NOMO-1 treated with dmso at 0.1 percent for 144 hours (cell line): ENCODE measurements at regions not wholly inside any gene's neighbourhood (a gene's known extent, or its start where the extent isn't known, plus 50 kb on each side); places are given as distances from the start of the nearest gene placed in this dataset.

Experiments
- DNase-seq: peaks from one replicate; lab custom pipeline; 2025; ENCODE audit not compliant: unreplicated experiment; lab: John Stamatoyannopoulos, UW

DNA sequence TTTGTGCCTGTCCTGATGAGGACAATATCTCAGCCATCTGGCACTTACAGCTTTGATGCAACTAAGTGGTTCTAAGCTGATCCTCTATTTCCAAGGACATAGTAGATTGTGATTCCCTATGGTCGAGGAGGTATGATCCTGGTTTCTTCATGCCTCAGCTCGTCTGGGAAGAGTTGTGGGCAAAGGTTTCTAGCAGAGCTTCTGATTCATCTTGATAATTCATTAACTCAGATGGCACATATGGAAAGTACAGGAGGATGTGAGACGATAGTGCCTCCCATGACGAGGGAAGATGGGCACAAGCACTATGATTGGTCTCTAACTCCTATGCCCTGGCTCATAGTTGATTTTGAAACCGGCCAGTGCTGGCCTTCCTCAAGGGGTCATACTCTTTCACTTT is 334.2 kb upstream of the SEMA6D start:
- no peak for DNase-seq

DNA sequence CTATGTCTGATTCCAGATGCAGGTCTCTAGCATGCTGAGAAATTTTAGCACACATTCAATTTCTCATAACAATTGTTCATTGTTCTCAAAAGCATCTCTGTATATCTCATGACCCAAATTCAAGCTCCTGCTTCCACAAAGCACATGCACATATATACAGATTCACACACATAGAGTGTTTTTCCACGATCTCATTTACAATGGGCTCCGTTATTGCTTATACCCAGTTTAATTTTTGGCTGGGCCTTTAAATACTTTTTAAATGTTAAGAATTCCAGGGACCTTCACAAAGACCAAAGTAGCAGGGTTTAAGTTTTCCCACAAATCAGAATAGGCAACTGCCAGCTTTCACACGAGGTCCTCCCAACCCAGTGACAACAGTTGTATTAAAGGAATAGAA is 333.5 kb upstream of the SEMA6D start:
- no peak for DNase-seq

DNA sequence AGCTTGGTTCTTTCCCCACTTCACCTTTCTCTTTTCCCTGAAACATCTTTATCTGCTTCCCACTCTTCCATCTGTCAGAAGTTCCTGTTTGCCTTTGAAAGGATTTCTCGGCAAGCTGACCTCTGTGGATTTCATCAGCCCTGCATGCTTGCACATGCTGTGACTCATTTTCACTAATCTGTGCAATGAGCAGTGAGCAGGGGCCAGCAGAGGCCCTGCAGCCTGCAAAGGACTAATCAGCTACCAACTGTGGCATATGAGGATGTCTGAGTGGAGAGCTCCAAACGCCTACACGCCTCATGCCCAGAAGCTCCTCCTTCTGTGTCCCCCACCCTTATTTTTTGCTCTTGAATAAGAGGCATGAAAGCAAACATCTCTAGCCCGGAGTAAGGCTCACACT is 333.0 kb upstream of the SEMA6D start:
- DNase-seq, result no peak

DNA sequence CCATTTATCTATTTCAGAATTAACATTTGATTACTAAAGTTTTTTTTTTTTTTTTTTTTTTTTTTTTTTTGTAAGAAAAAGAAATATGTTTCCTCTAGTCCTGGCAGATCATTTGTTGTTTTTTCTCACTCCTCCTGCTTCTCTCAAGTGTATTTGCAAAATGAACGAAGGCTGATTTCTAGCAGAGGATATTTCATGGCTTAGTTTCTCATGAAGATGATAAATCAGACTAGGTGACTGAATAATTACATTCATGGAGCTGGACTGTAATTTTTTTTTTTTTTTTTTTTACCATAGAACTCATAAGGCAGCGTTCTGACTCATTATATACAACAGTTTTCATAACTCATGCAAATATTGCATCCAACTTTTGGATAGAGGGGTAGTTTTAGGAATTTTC is 332.5 kb upstream of the SEMA6D start:
- no peak for DNase-seq

DNA sequence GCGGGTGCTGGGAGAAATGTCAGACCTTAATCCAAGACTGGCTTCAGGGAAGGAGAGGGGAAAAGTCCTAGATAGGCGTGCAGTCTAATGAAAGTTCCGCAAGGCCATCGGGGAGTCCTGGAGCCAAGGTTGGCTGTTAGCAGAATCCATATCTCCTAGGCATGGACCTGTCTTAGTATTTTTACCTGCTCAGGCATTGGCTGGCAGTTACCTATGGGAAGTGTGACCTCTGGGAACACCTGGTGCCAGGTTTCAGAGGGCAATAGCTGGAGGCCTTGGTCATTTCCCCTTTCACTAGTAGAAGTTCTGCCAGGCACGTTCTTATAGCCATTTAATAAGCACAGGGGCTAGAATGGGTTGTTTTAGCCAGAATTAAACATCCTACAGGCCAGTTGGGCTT is 330.8 kb upstream of the SEMA6D start:
- DNase-seq, result no peak

DNA sequence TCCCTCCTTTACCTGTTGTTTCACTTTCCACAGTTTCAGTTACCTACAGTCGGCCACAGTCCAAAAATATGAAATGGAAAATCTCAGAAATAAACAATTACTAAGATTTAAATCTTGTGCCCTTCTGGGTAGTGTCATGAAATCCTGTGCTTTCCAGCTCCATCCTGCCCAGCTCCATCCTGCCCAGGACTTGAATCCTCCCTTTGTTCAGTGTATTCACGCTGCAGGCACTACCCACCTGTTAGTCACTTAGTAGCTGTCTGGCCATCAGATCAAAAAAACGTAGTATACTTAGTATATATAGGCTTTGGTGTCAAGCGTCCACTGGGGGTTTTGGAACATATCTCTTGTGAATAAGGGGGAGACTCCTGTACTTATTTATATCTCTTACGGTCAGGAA is 329.0 kb upstream of the SEMA6D start:
- no peak for DNase-seq

DNA sequence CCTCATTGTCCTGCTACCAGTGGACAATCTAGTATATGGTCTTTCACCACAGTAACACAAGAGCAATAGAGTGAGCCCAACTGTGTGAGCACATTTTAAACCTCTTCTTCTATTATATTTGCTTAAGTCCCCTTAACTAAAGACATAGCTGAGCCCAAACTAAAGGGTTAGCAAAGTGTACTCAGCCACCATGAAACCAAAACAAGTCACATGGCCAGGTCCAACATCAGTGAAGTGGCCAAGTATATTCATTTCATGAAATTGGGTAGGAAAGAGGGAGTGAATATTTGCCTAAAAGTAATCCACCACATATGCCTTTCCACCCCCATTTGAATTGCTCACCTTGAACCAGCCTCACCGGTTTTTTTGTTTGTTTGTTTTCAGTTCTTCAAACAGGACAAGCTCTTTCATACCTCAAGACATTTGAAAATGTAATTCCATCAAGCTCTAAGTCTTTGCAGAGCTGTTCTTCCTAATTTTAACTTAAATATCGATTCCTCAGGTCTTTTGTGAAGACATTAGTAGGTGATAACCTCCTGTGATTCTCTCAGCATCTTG is 327.0 kb upstream of the SEMA6D start:
- DNase-seq, result no peak

DNA sequence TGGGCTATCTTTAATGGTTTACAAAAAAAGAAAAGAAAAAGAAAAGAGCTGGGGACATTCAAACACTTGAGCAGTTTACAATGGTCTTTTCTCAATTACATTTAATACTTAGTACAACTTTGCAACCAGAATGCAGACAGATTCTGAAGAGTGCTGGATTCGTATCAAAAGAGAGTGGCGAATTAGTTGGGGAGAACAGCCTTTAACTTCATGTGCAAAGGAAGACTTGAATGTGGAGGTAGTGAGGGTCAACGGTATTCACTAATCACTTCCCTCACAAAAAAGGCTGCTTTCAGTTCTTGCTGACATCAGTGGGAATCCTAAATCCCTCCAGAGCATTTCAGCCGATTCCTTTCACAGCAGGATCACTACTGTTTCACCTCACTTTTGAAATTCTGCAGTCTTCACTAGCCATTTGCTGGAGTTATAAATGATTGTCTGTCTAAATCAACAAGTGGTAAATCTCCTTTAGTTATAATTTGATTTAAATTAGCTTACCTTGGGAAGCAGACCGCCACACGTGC is 323.0 kb upstream of the SEMA6D start:
- no peak for DNase-seq

DNA sequence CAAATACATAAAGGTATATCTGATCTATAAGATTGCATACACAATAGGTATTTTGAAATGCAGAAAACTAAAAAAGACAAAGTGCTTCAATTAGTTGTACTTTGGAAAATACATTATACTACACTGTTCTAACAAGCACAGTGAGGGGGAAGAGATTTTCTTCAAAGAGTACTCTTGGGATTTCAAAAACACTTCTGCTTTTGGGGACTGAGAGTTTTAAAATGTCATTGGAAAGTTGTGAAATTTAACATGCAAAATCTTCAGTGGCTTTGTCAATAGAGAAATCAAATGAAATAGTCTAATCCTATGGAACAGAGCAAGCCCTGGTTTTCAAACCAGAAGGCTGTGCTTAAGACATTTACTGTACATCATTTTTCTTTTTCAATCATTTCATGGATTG is 322.2 kb upstream of the SEMA6D start:
- DNase-seq, result peak; percentile 28

DNA sequence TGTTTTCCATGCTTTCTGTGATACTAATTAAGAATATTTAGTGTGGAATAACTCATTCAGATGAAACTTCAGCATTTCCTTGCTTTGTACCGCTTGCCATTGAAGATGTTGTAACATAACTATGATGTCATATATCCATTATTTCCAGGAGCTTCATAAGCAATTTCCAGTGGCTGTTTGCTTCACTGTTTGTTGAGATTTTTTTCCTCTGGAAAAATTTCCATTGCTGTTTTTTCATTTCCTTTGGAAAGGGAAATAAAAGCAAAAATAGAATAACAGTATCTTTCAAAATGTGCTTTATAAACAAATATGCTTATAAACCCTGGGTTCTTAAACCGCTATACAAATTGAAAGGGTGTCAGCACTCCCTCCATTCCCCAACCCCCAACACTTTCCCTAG is 319.6 kb upstream of the SEMA6D start:
- DNase-seq, result no peak

DNA sequence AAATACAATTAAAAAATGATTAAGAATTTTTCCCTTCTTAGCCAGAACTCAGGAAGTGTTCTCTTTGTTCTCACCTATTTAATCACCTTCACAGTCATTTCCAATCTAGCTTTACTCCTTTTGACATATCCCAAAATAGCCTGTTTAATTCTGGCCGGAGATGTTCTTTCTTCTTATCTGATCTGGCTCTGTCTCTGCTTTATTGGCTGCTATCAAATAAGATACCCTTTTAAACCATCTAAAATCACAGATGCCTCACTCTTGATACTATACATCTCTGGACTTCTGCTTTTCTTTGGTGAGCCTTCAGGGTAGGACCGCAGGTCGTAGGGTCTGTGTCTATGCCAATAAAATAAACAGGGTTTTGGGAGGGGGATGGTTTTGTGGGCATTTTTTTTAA is 319.2 kb upstream of the SEMA6D start:
- DNase-seq, result no peak

DNA sequence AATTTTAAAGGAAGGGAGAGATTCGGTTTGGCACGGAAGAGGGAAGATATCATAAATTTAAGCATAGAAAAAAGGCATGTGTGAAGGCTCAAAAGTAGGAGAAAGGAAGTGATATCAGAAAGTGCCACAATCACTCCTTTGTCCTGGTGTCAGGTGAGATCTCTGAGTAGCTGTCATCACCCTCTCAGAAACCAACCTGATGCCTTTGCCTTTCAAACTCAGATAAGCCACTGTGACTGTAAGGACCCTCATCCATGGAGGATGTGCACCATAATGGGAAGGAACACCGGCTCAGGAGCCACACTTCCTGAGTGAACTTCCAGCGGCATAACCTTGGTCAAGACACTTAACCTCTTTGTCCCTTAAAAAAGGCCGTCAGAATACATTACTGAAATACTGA is 318.7 kb upstream of the SEMA6D start:
- DNase-seq, result no peak

DNA sequence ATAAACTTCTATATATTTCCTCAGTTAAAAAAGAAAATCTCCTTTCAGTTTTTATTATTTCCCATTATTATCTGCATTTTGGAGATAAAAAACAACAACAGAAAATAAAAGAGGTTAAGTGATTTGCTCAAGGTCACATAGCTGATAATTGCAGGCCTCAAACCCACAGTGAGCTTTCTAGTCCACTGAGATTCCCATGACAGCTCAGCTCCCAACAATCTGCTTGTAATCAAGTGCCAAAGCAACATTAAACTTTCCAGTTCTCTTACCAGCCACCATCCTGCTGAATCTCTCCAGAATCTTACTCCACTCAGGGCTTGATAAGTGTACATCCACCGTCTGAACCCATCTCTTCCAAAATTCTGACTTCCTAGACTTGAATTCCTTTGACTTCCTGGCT is 318.2 kb upstream of the SEMA6D start:
- no peak for DNase-seq

DNA sequence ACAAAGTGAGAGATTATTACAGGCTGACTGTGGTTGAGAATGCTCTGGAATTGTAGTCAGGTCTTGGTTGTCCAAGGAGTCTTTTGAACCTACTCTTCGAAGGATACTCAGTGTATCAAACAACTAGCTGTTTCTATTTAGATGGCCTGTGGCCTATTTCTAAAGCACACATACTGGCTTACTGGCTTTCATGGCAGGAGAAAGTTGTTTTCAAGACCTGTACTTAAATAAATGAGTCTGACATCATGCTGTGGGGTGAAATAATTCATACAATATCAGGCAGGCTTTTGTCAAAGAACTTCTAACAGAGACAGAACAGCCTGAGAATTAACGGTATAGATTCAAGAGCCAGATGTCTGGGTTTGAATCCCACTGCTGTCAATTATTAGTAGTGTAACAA is 316.7 kb upstream of the SEMA6D start:
- no peak for DNase-seq

DNA sequence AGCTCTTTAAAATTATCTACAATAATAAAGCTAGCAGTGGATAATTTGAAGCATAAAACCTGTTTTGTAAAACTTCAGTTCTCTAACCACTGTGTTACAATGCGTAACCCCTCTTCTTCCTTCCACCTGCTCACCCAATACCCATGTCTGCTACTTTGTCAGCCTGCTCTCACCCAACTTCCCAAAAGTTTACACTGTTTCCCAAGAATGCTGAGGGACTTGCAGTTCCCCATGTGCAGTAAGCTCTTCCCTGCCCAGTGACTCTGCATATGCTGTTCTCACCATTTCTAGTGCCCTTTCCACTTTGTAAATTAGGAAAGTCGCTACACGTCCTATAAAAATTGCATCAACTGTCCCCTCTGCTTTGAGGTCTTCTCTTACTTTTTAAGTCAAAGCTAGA is 315.9 kb upstream of the SEMA6D start:
- DNase-seq, result no peak

DNA sequence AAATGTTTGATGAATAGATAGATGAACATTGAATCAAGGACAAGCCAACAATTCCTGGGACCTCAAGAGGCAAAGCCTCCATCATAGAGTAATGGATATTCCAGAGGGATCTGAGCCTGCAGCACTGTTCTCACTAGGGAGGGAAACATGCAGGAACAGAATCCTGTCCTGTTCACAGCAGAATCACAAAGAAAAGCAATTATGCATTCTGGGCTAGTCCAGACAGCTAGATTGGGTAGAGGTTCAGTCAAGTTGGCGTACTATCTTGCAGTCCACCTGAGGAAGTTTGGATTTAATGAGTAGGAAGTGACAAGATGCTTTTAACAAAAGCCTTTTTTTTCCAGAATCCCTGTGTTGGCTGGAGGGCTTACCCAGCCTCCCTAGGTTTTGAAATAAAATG is 314.5 kb upstream of the SEMA6D start:
- no peak for DNase-seq

DNA sequence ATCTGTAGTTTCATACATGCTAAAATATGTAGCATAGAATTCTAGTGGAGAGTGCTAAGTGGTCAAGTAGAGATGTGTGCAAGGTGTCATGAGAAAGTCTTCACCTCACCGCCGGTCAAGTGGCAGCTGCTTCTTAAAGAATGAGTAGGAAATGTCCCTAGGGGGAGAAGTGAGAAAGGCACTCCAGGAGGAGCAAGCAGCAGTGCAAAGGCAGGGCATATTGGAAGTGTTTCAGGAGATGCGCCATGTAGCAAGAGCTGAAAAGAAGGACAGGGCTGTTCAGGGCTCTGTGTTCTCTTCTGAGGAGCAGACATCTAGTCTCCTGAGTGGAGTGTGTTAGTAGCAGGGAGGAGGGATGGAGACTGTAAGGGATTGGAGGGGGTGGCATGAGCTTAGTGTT is 312.4 kb upstream of the SEMA6D start:
- no peak for DNase-seq

DNA sequence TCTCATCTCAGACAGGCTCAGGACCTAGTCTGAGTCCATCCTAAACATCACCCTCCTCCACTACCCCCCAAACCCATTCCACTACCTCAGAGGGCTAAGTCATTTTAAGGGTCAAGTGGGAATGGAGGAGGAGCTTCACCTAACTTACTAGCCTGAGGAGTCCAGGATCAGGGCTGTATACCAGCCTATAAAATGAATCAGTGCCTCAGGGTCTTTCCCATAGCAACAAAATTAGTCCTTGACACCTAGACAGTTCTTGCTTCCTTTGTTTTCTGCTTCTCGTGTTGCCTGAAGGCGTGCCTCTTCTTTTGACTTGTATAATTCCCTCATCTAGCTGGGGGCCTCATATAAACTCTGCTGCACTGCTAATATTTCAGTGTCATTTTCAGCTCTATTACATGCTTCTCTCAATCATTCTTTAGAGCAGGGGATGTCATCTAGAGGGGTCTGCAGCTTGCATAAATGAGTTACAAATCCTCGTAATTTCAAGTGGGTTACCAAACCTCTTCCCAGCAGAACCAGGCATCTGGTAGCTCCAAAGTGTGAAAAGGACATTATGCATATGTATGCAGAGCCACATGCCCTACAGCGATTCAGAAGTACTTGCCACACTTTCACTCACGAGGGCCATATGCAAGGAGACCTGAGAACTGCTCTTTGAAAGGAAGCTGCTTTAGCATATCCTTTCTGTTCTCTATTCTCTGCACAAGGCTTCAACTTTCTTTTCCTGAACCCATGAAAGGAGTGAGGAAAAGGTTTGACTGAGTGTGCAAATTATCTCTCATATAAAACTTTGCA is 311.7 kb upstream of the SEMA6D start:
- no peak for DNase-seq

DNA sequence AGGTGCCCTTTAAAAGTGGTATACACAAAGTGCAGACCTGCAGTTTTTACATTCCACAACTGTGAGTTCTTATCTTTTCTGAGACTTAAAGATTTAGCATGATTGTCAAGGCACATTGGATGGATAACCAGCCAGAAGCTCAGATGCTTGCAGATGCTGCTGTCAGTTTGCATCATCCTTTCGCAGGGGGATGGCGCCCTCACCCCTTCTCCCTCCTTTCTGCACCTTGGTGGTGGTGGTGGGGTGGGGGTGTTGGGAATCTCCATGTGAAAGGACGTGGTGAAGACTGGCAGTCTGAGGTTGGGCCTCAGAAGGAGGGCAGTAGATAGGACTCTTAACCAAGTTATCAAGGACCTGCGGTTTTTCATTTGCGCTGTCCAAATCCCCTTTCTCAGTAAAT is 309.6 kb upstream of the SEMA6D start:
- DNase-seq, result no peak

DNA sequence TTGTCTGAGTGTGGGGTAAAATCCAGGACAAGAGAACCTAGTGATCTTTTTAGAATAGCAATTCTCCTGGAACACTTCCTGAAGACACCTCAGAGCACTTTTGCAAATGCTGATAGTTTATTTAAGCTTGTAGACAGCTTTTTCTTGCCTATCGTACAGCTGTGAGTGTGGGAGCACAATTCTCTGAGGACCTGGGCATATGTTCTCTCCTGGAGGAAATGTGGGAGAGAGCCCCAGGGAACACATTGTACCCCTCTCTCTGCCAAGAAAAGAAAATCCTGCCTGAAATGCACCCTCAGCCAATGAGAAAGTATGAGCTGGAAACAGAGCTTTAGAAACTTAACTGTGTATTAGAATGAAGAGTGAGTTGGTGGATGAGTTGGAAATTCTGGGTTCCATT is 308.3 kb upstream of the SEMA6D start:
- no peak for DNase-seq

DNA sequence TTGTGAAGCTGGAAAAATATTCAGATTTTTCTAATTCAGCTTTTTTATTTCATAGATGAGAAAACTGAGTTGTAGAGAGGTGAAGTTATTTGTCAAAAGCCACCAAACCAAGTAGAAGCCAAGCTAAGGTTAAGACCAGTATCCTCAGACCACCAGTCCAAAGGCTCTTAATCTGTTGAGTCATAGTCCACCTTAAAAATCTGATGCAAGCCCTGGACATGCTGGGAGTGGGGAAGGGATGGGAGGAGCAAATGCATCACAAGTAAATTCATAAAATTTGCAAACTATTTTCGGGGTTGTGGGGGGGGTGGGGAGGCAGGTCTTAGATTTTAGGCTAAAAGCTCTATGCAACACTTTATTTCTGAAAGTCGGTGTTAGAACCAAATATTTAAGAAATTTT is 307.7 kb upstream of the SEMA6D start:
- DNase-seq, result no peak

DNA sequence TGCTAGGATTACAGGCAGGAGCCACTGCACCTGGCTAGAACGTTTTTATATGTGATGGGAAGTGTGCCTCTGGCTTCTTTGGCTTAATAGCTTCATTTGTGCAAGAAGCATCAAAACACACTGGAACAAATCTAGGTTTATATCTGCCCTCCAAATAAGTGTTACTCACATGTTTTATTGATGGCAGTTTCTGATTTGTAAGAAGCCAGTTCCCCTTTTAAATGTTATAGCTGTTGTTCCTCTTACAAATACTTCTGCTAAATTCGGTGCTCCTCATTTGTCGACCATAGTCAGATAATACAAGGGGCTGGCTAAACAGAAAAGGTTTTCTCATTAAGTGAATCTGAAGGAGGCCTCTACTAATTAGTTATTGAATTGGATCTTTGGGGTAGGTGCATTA is 307.1 kb upstream of the SEMA6D start:
- DNase-seq, result peak; percentile 53

DNA sequence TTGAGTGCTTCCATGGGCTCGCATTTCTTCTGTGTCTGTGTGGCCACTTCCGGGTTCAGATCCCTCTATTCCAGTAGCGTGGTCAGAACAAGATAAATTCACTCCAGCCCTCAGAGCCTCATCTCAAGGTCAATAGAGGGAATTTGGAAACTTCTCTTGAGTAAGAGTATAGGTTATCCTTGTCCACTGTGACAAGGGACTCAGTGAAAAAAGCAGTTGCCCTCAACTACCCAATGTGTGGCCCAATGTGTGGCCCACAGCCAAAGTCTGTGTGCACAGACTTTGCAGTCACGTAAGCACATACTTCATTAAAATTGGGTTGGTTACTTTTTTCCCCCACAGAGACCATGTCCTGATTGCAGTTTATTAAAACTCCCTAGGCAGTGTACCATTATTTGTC is 305.6 kb upstream of the SEMA6D start:
- DNase-seq, result no peak
